ENCODE measurements at regions not wholly inside any gene's neighbourhood (a gene's known extent, or its start where the extent isn't known, plus 50 kb on each side); places are given as distances from the start of the nearest gene placed in this dataset.
"Not testable (repeated sequence)": the region's sequence is repeated elsewhere in the genome, so short reads cannot be mapped to it uniquely, and the experiment has no call there.

- no peak overlapping the region for H3K4me3 ChIP-seq (ENCODE audit: low read depth, low read length)
- DNase-seq (ENCODE audit: low read depth): no peak
- TF ChIP-seq CTCF (conservative IDR thresholded peaks at IDR 0.05; ENCODE audit: low read depth, low read length): no peak
Observed at GRCh38 chr22:48717076-48717810, 1110.4 kb downstream of the BRD1 start.

- DNase-seq (ENCODE audit: low read depth); H3K4me3 ChIP-seq (ENCODE audit: low read depth, low read length): not testable (repeated sequence)
Observed at GRCh38 chr22:48716154-48716553, 1111.5 kb downstream of the BRD1 start.

GRCh38 chr22:48715511-48715910 is 1112.2 kb downstream of the BRD1 start:
- H3K4me3 ChIP-seq (ENCODE audit: low read depth, low read length): no peak overlapping the region
- no peak for DNase-seq (ENCODE audit: low read depth)
- no peak for TF ChIP-seq CTCF (conservative IDR thresholded peaks at IDR 0.05; ENCODE audit: low read depth, low read length)

GRCh38 chr22:48714231-48714630 is 1113.4 kb downstream of the BRD1 start:
- TF ChIP-seq CTCF (conservative IDR thresholded peaks at IDR 0.05; ENCODE audit: low read depth, low read length): no peak
- DNase-seq (ENCODE audit: low read depth): no peak

GRCh38 chr22:48713272-48714205 is 1114.1 kb downstream of the BRD1 start:
- DNase-seq (ENCODE audit: low read depth): no peak
- TF ChIP-seq CTCF (conservative IDR thresholded peaks at IDR 0.05; ENCODE audit: low read depth, low read length): no peak
- no peak overlapping the region for H3K4me3 ChIP-seq (ENCODE audit: low read depth, low read length)

More at GRCh38 chr22:48714231-48714630, 1113.4 kb downstream of the BRD1 start:
- no peak overlapping the region for H3K4me3 ChIP-seq (ENCODE audit: low read depth, low read length)

- DNase-seq (ENCODE audit: low read depth): no peak
- TF ChIP-seq CTCF (conservative IDR thresholded peaks at IDR 0.05; ENCODE audit: low read depth, low read length): no peak
- no peak overlapping the region for H3K4me3 ChIP-seq (ENCODE audit: low read depth, low read length)
Observed at GRCh38 chr22:48712558-48713271, 1115.0 kb downstream of the BRD1 start.

GRCh38 chr22:48711669-48712068 is 1116.0 kb downstream of the BRD1 start:
- DNase-seq (ENCODE audit: low read depth): no peak
- H3K4me3 ChIP-seq (ENCODE audit: low read depth, low read length): no peak overlapping the region
- no peak for TF ChIP-seq CTCF (conservative IDR thresholded peaks at IDR 0.05; ENCODE audit: low read depth, low read length)
